KG1 (cell line): ENCODE measurements at regions not wholly inside any gene's neighbourhood (a gene's known extent, or its start where the extent isn't known, plus 50 kb on each side); places are given as distances from the start of the nearest gene placed in this dataset.
A peak's percentile ranks its signal among the peaks of the same experiment; 100 is the strongest.
"Not testable (repeated sequence)": the region's sequence is repeated elsewhere in the genome, so short reads cannot be mapped to it uniquely, and the experiment has no call there.

Experiments
- DNase-seq: peaks from one replicate; lab custom pipeline; 2025; lab: John Stamatoyannopoulos, UW

DNA sequence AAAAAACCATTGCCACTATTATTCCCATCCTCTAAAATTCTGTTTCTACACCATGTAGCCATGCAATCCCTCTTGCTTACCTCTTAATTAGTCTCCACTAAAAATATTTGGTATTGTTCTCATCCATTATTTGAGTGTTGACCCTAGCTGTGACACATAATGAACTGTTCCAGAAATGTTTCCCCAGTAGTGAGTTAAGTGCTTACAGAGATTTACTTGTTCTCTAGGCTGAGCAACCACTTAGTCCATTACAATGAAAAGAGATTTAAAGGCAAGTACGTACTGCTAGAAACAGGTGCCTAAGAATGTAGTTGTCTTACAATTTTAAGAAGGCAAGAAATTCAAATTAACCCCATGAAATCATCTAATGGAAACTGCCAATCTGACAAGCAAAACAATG is 112.7 kb upstream of the PTPN13 start:
- DNase-seq, result no peak

DNA sequence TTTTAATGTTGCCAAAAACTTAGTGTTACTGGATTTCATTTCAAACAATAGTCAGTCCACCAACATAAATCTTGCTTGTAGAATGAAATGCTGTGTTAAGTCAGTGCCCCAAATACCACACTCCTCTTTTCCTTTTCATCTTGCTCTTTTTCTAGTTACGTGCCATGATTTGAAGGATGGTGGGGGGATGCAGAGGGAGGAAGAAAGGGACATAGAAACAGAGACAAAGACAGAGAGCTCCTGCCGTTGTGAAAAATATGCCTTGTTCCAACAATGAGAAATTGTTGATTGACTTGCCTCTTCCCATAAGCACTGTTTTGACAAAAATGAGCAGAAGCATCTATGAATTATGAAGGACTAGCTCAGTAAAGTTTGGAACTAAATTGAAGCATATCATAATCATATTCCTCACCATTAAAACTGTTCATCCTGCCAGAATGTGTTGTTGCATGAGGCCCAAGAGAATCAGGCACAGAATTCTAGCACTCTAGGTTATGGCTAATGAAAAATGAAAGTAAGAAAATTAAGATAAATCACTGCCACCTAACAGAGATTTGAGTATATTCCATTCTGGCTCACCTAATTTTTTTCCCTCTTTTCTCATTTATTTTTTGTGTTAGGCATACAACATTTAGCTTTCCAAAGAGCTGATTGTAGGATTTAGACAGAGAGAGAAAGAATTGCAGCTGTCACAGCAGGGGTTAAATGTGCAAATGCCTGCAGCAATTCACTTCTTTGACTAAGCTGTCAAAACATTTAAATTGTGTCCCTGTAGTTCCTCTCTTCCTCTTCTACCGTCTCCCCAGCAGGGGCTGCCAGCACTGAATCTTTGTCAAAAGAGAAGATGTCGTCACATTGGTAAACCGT is 111.6 kb upstream of the PTPN13 start:
- no peak for DNase-seq

DNA sequence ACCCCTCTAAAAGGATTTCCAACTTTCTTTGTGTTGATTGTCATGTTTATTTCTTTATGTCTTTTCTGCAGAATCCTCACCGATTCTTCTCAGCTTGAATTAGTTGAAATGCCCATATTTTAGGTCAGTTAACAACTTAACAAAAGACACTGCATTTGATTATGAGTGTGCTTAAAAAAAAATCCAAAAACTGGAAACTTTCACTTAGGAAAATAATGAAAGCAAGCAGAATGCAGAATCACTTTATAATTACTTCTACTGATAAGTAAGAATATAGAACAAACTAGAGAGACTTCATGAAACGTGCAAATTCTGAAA is 111.0 kb upstream of the PTPN13 start:
- no peak for DNase-seq

DNA sequence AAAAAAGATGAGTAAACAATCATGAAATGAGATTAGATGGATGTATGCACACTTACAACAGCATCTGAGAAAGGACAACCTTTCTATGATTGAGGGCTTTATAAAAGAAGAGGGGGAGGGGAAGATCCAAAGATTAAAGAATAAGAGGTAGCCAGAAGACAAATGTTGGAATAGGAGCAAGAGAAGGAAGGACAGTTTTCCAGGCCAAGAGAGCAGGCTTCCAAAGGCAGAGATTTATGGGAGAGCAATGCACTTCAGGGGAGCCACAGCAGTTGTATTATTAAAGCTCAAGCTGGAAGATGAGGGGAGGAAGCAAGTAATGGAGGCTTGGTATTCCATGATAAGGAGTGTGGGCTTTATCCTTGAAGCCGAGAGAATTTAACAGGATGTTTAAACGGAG is 110.3 kb upstream of the PTPN13 start:
- DNase-seq, result no peak

DNA sequence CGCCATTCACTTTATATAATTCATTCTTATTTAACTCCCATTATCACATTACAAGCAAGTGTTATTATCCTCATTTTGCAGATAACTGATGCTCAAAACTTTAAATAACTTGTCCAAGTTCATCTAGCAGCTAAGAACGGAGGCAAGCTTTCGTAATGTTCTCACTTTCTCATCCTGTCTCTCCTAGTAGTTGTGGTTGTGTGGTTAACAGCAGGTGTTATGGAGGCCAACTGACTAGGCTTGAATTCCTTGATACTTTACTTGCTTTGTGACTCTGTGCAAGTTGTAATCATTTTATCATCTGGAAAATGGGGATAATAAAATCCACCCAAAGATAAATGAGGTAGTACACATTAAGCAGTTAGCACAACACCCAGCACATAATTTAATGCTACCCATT is 109.9 kb upstream of the PTPN13 start:
- no peak for DNase-seq

DNA sequence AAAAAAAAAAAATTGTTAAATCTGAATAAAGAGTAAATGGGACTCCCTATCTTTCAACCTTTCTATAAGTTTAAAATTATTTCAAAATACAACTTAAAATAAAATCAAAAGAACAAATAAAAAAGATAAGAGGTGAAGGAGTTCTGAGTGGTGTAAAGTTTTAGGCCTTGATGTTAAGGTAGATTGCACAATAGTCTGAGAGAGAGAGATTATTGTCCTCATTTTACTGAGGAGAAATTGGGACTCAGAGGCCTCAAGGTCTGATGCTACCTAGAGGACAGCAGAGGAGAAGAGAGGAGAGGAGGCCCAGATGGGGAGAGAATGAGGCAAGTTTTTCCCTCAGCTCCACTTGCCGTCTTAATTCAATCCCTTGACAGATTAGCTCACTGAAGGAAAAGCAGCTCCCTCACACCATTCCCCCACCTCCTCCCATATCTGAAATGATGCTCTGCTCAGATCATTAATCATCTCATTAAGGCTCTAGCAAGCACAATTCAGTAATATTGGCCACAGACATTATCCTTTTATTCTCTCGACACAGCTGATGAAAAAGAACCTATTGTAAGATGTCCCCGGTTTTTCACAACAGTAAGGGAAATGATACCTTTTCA is 106.3 kb upstream of the PTPN13 start:
- no peak for DNase-seq

DNA sequence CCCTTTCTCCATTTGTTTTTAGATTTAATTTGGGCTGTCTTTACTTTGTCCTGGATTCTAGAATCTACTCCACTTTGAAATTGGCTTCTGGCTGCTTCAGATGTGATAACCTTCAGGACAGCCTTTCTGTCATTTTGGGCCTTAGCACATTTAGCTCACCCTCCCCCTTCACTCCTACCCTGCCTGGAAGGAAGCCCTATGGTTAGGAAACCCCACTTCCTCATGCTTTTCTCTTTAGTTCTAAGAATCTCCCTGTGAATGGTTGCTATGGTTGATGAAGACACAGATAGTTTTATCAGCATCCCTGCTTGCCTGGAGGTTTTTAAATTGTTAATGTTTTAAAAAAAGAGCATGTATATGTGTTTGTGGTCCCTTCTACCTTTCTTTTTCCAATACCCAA is 100.7 kb upstream of the PTPN13 start:
- peak; percentile 6 for DNase-seq

DNA sequence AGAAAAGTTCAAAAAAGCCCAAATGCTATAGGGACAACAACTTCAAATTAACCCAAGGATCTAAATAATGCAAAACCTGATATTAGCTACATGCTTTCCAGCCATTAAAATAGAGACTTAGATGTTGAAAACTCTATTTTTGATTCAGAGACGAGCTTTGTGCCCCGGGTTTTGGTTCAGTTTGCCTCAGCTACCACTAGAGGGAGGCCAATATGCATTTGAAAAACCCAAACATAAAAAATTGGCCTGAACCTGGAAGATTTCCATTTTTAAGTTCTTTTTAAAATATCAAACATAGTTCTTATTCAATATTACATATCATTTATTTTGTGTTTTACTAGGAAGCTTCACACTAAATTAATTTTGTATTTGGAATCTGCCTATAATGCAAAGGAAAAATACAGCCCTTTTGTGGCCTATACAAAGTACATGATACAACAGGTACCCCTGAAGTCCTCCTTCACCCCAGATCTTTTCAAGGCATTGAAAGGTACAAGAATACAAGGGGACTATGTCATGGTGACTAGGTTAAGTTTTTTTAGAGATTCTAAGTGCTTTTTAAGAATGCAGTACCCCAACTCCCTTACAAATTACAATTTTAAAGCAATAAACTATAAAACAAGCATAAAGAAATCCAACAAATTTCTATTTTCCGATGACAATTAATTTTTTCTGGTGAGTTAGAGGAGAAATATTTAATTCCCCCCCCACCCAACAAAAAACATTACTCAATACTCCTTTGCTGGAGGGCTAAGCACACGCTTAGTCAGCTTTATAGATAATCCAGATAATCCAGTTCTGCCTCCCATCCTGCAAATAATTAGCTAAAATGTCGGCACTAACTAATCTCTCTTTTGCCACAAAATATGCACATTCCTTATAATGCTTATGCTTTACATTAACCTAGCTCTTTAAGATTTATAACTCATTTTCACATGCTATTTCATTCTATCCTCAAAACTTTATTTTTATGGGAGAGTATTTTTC is 97.7 kb upstream of the PTPN13 start:
- DNase-seq, result peak; percentile 37

DNA sequence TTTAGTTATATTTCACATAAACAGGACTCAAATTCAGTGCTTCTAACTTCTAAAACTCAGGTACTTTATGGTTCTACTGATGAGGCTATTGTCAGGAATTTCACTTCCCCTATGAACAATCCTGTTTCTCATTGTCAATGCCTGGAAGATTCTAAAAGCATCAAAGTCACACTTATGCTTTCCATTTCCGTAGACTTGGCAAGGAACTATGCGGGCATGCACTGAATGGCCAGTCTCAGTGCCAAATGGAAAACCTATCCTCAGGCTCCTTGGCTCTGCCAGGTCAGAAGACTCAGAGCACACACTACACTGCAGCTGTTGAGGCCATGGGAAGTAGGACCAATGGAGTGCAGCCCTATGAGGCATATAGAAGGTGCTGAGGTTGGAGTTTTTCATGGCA is 97.0 kb upstream of the PTPN13 start:
- no peak for DNase-seq

DNA sequence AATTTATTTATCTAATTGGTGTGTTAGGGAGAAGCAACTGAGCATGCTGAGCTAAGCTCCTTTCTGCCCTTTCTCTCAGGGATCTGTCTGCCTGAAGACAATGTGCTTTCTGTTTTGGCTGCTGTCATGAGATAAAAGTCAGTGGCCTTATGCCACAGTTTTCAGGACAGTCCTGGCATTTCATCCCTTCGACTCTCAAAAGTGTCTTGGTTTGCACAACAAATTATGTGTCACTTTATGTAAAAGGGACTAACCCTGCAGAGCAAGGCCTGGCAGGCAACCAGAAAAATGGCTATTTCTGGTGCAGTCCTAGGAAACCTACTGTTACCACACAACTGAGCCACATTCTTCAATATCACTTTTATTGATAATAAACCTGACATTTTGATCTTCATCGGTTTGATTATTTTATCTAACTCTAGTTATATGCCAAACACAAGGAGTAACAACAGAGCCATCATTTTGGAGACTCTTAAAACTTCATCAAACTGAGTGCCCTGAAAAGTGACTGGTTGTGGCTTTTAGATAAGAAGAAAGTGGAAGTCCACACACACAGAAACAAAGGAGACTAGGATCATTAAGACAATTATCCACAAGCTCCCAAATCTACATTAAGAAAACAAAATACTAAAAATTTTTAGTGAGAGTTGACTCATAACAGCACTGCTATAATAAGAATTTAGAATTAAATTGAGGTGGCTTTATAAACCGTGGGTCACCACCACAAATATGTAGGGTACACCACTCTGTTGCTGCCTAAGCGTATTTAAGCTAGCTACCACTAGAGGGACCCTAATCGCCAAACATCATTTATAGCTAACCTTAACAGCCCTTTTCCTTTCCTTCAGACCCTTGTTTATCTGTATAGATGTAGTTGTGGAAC is 95.9 kb upstream of the PTPN13 start:
- peak; percentile 45 for DNase-seq

DNA sequence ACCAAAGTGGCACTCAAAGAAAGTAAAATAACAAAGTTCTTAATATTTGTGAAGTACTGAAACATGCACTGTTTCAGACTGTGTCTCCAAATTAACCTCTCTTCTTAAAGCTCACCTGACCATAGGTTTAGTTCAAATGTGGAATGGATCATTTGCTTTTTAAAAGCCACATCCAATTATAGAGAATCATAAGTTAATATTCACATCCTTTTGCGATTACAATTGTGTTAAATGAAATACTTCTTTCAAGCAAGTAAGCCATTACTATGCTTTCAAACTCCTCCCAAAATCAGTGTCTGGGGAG is 95.3 kb upstream of the PTPN13 start:
- no peak for DNase-seq

DNA sequence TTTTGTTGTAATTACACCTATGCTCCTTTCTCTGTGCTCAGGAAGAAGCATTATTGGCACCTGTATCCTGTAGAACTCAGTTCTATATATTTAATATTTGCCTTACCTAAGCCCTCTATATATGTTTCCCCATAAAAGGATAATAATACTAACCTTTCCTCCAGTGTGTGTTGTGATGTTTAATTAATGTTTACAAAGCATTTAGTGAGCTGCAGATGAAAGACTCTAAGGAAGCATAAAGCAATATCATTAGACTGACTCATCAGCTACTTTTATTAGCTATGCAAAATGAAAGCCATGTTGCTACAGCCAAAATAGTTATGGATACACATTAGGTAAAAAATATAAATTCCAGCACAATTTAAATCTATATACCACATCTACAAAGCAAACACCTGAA is 93.6 kb upstream of the PTPN13 start:
- DNase-seq, result no peak

DNA sequence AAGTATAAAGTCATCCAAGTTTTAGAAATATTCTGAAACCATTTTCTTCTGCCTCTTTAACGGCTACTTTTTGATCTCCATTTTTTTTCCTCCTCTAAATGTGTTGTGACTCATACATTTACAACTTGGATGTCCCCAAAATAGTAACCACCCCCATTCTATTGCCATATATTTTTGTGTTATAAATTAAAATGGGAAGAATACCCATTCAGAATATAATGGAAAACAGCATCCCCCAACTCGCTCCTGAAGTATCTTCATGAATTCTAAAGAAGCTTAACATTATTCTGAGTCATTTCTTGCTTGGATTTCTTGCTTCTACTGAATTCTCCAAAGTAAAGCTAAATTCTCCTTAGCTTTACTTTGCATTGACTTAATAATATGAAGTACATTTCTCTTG is 92.0 kb upstream of the PTPN13 start:
- DNase-seq, result no peak

DNA sequence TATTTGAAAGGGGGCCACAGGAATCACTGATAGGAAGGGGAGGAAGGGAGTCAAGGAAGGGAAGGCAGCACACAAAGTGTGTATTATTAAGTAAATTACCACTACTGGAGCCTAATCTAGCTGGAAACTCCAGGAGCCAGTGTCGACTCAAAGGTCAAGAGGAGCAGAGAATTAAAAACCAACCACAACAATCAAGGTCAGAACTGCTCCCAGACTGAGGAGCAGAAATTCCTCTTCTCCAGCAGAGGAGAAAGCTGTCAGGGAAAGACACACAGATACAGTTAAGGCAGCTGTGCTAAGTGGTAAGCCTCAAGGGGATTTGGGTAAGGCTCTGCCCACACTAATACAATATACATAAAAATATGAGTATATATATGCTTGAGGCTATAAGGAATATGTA is 87.5 kb upstream of the PTPN13 start:
- DNase-seq, result no peak

DNA sequence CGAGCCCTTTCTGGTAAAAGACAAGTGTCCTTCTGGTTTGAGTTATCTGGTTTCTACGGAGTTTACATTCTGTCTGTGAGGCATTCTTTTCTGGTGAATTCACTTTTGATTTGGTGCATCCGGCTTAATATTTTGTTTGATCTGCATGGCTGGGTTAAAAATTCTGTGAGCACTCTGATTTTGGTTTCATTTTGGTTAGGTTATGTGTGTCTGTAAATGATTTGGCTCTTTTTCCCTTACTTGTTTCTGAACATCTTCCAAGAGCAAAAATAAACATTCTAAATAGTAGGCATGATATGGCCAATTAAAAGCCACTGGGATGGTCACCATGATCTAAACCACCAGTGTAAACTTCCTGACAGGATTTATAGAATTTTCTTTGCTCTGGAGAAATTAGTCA is 85.7 kb upstream of the PTPN13 start:
- DNase-seq, result no peak

DNA sequence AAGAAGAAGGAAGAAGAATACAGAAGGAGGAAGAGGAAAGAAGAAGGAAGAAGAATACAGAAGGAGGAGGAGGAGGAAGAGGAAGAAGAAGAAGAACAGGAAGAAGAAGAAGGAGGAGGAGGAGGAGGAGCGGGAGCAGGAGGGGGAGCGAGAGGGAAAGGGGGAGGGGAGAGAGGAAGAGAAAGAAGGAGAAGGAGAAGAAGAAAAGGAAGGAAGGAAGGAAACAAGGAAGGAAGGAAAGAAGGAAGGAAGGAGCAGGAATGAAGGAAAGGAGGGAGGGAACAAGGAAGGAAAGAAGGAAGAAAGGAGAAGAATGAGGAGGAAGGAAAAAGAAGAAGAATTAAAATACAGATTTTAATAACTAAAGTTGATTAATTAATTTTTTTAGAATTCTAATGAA is 82.5 kb upstream of the PTPN13 start:
- no peak for DNase-seq

DNA sequence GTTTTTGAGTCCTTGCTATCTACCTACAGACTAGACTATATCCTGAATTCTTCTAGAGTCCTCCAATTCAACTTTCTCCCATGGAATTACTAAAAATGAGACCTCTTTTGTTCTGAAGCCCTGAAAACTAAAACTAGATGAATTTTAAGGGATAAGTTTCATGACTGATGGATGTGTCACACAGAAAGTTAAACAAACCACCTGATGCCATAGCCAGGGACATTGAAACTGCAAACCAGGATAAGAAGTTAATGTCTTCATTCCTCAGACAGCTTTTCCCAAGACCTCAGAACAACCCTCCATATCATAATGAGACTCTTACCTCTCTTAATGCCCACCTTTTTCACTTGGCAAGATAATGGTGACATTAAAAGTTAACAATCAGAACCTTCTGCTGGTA is 81.5 kb upstream of the PTPN13 start:
- no peak for DNase-seq

DNA sequence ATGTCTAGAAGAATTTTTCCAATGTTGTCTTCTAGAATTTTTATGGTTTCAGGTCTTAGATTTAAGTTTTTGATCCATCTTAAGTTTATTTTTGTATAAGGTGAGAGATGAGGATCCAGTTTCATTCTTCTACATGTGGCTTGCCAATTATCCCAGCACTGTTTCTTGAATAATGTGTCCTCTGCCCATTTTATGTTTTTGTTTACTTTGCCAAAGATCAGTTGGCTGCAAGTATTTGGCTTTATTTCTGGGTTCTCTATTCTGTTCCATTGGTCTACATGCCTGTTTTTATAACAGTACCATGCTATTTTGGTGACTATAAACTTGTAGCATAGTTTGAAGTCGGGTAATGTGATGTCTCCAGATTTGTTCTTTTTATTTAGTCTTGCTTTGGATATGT is 78.2 kb upstream of the PTPN13 start:
- not testable (repeated sequence) for DNase-seq

DNA sequence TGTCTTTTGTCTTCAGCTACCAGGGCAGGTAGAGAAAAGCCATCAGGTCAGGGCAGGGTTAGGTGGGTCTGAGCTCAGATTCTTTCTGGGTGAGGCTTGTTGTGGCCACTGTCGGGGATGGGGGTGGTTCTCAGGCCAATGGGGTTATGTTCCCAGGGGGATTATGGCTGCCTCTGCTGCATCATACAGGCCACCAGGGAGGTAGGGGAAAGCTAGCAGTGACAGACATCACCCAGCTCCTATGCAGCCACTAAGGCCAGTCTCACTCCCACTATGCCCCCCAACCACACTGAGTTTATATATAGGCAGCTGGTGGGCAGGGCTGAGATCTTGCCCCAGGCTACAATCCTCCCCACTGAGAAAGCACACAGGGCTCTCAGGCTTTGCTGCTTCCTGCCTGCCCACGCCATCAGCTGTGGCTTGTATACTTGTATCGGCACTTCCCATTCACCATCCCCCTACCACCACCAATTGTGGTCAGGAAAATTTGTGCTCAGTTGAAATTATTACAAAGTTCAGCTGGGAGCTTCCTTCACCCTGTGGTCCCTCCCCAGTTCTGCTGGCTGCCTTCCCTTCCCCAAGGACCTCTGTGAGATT is 72.6 kb upstream of the PTPN13 start:
- no peak for DNase-seq

DNA sequence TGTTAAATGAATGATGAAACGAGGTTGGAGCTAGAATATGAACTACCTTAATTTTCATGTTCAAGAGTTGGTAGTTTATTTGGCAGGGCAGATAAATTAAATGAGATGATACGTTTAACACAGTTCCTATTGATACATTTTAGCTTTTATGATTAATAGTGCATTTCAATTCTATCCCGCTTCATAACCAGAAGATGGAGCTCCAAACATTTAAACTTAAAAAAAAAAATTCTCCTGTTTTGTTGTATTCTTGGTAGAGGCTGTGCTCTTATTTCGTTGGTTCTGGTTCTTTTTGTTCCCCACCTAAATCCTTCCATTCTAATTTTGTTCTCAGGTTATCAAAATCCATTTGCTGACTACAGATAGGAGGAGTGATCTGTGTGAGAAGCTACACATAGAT is 71.8 kb upstream of the PTPN13 start:
- no peak for DNase-seq

DNA sequence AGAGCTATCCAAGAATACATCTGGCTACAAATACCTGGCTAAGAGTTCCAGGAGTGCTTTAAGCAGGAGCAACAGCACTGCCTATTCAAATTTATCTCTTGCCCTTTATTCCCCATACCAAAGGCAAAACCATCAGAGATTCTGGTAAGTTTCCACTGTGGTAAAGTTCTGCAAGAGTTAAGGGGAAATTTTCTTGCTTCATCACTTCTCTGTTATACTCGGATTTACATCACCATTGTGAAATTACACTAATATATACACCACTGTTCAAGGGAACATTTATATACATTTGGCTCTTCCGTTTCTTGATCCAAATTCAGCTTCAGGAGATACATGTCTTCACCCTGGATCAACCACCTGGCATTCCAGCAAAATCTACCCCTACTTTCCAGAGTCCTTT is 70.8 kb upstream of the PTPN13 start:
- DNase-seq, result no peak

DNA sequence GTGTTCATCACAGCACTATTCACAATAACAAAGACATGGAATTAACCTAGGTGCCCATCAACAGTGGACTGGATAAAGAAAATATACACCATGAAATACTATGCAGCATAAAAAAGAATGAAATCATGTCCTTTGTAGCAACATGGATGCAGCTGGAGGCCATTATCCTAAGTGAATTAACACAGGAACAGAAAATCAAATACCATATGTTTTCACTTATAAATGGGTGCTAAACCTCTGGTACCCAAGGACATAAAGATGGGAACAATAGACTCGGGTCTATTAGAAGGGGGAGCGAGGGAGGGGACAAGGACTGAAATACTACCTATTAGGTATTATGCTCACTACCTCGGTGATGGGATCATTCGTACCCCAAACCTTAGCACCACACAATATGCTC is 66.4 kb upstream of the PTPN13 start:
- DNase-seq, result not testable (repeated sequence)
